ENCODE measurements at regions not wholly inside any gene's neighbourhood (a gene's known extent, or its start where the extent isn't known, plus 50 kb on each side); places are given as distances from the start of the nearest gene placed in this dataset.

- no peak overlapping the region for H3K27ac ChIP-seq
- no peaks in the 10 kb centered on the region for H3K4me1 ChIP-seq
- H3K36me3 ChIP-seq = no peaks in the 10 kb centered on the region
- no peak overlapping the region for H3K4me3 ChIP-seq
- no peak for TF ChIP-seq EP300 (IDR thresholded peaks at IDR 0.05)
- TF ChIP-seq CTCF (IDR thresholded peaks at IDR 0.05) = no peak
- no peak for TF ChIP-seq POLR2A (IDR thresholded peaks at IDR 0.05)
- H3K27me3 ChIP-seq = no peaks in the 10 kb centered on the region
- WGBS, 2 donors = 64 to 69% methylated on average over 4 of the region's 4 CpGs
- no peak for DNase-seq (ENCODE audit: low spot score in 2 of 2)
- no peaks in the 10 kb centered on the region for H3K9me3 ChIP-seq
Observed at GRCh38 chr9:126084008-126084407, 242.6 kb upstream of the MVB12B start.

GRCh38 chr9:126084696-126085095 is 241.9 kb upstream of the MVB12B start:
- Histone ChIP-seq H3K36me3 (no peaks in the 10 kb centered on the region), H3K4me3 (no peak overlapping the region), H3K27ac (no peak overlapping the region), H3K27me3 (no peaks in the 10 kb centered on the region), H3K4me1 (no peaks in the 10 kb centered on the region), H3K9me3 (no peaks in the 10 kb centered on the region)
- TF ChIP-seq EP300 (IDR thresholded peaks at IDR 0.05) = no peak
- no peak for TF ChIP-seq CTCF (IDR thresholded peaks at IDR 0.05)
- no peak for TF ChIP-seq POLR2A (IDR thresholded peaks at IDR 0.05)
- WGBS, 2 donors = 87 to 89% methylated on average over 8 of the region's 8 CpGs
- no peak for DNase-seq (ENCODE audit: low spot score in 2 of 2)

GRCh38 chr9:126085170-126085569 is 241.5 kb upstream of the MVB12B start:
- 69 to 74% methylated on average over 2 of the region's 2 CpGs for WGBS, 2 donors
- H3K9me3 ChIP-seq = no peaks in the 10 kb centered on the region
- no peaks in the 10 kb centered on the region for H3K36me3 ChIP-seq
- no peak for DNase-seq (ENCODE audit: low spot score in 2 of 2)
- no peak for TF ChIP-seq POLR2A (IDR thresholded peaks at IDR 0.05)
- no peak for TF ChIP-seq CTCF (IDR thresholded peaks at IDR 0.05)
- no peak for TF ChIP-seq EP300 (IDR thresholded peaks at IDR 0.05)
- H3K27me3 ChIP-seq = no peaks in the 10 kb centered on the region
- no peaks in the 10 kb centered on the region for H3K4me1 ChIP-seq
- no peak overlapping the region for H3K4me3 ChIP-seq
- no peak overlapping the region for H3K27ac ChIP-seq

GRCh38 chr9:126088336-126088735 is 238.3 kb upstream of the MVB12B start:
- H3K27ac ChIP-seq = no peak overlapping the region
- H3K4me1 ChIP-seq = no peaks in the 10 kb centered on the region
- no peaks in the 10 kb centered on the region for H3K36me3 ChIP-seq
- no peak for TF ChIP-seq POLR2A (IDR thresholded peaks at IDR 0.05)
- TF ChIP-seq CTCF (IDR thresholded peaks at IDR 0.05) = no peak
- TF ChIP-seq EP300 (IDR thresholded peaks at IDR 0.05) = no peak
- no peaks in the 10 kb centered on the region for H3K9me3 ChIP-seq
- H3K27me3 ChIP-seq = no peaks in the 10 kb centered on the region
- no peak for DNase-seq (ENCODE audit: low spot score in 2 of 2)
- H3K4me3 ChIP-seq = no peak overlapping the region
- WGBS, 2 donors = 72 to 74% methylated on average over 6 of the region's 6 CpGs

- Histone ChIP-seq H3K9me3 (no peaks in the 10 kb centered on the region), H3K27me3 (no peaks in the 10 kb centered on the region), H3K27ac (no peak overlapping the region), H3K4me1 (no peaks in the 10 kb centered on the region), H3K36me3 (no peaks in the 10 kb centered on the region), H3K4me3 (no peak overlapping the region)
- no peak for DNase-seq (ENCODE audit: low spot score in 2 of 2)
- WGBS, 2 donors = 80 to 86% methylated on average over 2 of the region's 2 CpGs
- TF ChIP-seq POLR2A (IDR thresholded peaks at IDR 0.05) = no peak
- no peak for TF ChIP-seq CTCF (IDR thresholded peaks at IDR 0.05)
- no peak for TF ChIP-seq EP300 (IDR thresholded peaks at IDR 0.05)
Observed at GRCh38 chr9:126089789-126090188, 236.8 kb upstream of the MVB12B start.
